ENCODE measurements at regions not wholly inside any gene's neighbourhood (a gene's known extent, or its start where the extent isn't known, plus 50 kb on each side); places are given as distances from the start of the nearest gene placed in this dataset.
"Not testable (repeated sequence)": the region's sequence is repeated elsewhere in the genome, so short reads cannot be mapped to it uniquely, and the experiment has no call there.

DNA sequence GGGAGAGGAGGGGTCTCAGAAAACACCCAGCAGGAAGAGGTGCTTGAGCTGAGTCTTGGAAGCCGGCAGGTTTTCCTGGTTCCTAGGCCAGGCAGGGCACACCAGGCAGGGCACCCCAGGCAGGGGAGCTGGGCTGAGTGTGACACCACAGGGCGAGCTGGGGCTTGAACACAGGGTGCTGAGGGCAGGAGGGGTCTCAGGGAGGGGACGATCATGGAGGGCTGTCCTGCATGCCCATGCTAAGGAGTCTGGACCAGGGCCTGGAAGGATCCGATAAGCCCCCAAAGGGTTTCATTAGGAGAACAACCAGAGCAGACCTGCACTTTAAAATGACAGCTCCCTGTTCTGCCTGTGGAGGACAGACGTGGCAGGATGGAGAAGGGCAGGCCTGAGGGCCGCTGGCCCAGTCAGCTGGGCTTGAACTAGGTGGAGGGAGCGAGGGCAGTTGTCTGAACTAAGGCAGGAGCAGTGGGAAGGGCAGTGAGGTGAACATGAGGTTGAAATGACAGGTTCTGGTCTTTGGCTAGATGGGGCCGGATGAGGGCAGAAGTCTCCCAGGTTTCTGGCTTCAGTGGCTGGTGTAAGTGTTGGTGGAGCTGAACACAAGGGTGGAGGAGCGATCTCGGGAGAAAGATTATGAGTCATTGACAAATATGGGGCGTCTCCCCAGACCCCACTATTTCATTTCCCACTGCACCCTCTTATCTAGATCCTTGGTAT, 171.0 kb upstream of the PZP start:
- DNase-seq (ENCODE audit: extremely low read depth, low read depth, low spot score): no peak

- peak; percentile 10 for DNase-seq (ENCODE audit: extremely low read depth, low read depth, low spot score)
These were observed 170.2 kb upstream of the PZP start for GRCh38 chr12:9378430-9378835.

- no peak for DNase-seq (ENCODE audit: extremely low read depth, low read depth, low spot score)
These were observed 164.0 kb upstream of the PZP start for GRCh38 chr12:9372202-9372601.

GRCh38 chr12:9367828-9368227, 159.6 kb upstream of the PZP start:
- DNase-seq (ENCODE audit: extremely low read depth, low read depth, low spot score): no peak

DNA sequence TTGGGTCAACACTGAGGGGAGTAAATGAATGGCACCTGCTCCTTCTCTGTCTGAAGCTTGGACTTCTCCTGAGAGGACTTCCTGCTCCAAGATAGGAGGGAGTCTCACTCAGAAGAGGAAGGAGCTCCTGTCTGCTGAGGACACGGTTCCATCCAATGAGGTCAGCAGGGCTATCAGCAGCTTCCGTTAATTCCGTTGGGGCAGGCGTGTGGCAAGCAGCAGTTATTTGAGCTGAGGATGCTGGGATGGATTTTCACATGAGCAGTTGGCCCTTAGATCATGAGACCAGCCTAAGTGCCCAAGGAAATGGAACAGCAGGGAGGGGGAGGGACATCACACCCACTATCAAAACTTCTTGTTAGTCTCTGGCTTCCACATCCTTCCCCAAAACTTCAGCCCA, 159.0 kb upstream of the PZP start:
- DNase-seq (ENCODE audit: extremely low read depth, low read depth, low spot score): no peak

DNA sequence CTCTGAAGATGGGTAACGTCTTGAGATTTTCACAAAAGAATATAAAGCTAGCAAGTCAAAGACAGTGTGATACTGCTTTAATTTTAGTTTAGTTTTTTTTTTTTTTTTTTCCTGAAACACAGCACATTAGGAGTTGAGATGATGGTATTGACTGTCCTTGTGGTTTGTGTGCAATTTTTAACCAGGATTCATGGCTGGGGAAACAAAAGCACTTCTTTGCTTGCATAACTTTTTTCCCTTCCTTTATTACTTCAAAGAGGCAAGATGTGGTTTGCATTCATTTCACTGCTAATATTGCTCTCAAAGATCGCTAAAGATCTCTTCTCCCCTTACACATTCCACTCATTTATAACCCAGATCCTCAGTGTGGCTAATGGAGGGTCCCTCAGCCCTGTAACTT, 157.1 kb upstream of the PZP start:
- no peak for DNase-seq (ENCODE audit: extremely low read depth, low read depth, low spot score)

GRCh38 chr12:9364224-9365176, 156.3 kb upstream of the PZP start:
- DNase-seq (ENCODE audit: extremely low read depth, low read depth, low spot score): no peak

DNA sequence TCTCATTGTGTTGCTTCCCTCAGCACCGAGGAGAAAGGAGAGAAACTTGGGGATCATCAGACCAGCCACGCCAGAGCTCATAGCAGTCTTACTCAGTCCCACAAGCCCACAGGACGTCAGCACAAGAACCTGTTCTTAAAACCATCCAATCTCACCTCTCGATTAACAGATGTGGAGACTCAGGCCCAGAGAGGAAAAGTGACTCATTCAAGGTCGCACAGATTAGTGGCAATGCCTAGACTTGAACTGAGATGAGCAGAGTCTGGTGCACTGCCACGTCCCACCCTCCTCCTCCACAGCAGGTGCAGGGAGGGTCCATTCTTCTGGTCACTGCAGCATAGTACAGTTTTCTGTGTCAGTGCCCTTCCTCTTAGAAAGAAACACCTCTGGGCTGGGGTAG, 154.9 kb upstream of the PZP start:
- no peak for DNase-seq (ENCODE audit: extremely low read depth, low read depth, low spot score)

- DNase-seq (ENCODE audit: extremely low read depth, low read depth, low spot score): no peak
These were observed 153.7 kb upstream of the PZP start for GRCh38 chr12:9361879-9362326.

DNA sequence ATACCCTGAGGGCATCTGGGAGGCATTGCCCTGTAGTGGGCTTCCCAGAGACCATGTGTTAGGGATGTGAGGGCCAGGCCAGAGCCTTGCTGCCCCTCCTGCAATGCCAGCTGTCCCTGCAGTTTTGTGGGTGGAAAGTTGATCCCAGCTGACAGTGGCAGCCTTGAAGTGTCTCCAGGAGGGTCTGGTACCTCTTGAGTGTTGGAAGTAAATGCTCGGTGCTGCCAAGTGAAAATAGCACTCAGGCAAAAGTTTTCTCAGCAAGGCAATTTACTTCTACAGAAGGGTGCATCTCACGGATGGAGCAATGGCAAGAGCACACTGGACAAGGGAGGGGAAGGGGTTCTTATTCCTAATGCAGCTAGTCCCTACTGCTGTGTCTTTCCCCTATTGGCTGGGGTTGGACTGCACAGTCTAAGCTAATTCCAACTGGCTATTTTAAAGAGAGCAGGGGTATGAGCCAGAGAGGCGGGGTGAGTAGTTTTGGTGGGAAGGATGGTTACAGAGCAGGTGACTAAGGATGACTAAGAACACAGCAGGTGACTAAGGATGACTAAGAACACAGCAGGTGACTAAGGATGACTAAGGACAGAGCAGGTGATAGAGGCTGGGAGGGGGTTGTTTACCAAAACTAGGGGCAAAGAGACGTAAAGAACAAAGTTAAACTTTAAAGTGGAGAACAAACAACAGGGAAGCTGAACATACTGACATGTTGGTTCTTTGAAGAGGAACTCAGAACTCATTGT, 146.0 kb upstream of the PZP start:
- not testable (repeated sequence) for DNase-seq (ENCODE audit: extremely low read depth, low read depth, low spot score)

DNA sequence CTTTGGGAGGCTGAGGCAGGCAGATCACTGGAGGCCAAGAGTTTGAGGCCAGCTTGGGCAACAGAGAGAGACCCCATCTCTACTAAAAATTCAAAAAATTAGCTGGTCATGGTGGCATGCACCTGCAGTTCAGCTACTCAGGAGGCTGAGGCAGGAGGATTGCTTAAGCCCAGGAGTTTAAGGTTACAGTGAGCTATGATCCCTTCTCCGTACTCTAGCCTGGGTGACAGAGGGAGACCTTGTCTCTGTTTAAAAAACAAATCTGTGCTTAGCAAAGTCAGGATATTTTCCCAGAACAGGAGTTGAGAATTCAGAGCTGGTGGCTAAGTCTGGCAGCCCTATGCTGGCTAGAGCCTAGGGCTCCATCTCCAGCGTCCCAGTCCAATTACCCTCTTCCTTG, 142.9 kb upstream of the PZP start:
- DNase-seq (ENCODE audit: extremely low read depth, low read depth, low spot score): no peak

DNA sequence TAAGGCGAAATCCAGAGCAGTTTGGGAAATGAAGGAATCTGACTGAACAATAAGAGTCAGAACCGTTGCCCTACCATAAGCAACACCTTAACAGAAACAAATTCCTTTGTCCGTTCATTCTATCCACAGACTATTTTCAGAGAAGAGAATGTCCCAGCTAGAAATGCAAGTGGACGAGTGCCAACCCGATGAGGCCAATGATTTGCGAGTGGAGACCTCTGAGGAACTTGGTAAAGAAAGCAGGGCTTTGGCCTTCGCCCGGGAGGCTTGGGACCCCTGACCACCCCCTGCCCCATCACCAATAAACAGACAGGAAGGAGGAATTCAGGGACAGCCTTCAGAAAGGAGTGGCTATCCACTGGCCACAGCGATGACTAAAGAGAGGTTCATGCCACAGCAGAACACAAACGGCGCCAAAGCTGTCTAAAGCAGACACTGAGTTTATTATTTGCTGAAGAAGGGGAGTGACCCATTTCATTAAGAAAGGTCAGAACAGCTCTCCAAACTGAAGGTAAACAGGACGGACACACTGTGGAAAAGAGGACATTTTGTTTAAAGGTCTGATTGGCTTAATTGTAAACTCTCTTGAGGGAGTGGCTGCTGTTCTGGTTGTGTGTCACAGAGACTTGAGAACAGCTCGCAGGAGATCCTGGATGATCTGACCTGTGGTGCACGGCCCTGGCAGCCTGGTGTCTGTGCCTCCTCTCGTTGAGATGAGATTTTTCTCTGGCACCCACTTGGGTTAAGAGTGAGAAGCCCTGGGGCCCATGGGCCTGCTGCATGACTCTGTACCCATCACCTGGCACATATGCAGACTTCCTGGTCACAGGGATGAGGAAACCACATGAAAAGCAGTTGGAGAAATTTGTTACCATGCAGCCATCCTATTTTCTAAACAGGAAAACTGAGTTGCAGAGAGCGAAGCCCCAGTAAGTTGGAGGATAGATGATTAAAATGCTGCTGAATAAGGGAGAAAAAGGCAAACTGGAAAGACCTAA, 142.0 kb upstream of the PZP start:
- no peak for DNase-seq (ENCODE audit: extremely low read depth, low read depth, low spot score)

DNA sequence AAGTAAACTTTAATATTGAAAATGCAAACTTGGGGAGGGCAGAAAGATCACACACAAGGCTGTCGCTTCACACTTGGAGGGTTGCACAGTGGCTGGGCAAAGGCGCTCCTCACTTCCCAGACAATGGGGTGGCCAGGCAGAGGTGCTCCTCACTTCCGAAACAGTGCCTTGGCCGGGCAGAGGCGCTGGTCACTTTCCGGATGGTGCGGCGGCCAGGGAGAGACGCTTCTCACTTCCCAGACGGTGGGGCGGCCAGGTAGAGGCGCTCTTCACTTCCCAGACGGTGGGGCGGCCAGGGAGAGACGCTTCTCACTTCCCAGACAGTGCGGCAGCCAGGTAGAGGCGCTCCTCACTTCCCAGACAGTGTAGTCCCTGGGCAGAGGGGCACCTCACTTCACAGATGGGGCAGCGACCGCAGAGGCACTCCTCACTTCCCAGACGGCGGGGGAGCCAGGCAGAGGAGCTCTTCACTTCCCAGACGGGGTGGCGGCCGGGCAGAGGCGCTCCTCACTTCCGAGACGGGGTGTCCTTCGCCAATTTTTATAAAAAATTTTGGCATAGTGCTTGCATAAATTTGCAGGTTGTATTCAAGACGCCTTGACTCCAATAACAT, 140.8 kb upstream of the PZP start:
- DNase-seq (ENCODE audit: extremely low read depth, low read depth, low spot score): no peak

GRCh38 chr12:9347328-9348127, 139.3 kb upstream of the PZP start:
- no peak for DNase-seq (ENCODE audit: extremely low read depth, low read depth, low spot score)

GRCh38 chr12:9346866-9347327, 138.7 kb upstream of the PZP start:
- no peak for DNase-seq (ENCODE audit: extremely low read depth, low read depth, low spot score)

- DNase-seq (ENCODE audit: extremely low read depth, low read depth, low spot score): no peak
These were observed 137.0 kb upstream of the PZP start for GRCh38 chr12:9345171-9345570.

DNA sequence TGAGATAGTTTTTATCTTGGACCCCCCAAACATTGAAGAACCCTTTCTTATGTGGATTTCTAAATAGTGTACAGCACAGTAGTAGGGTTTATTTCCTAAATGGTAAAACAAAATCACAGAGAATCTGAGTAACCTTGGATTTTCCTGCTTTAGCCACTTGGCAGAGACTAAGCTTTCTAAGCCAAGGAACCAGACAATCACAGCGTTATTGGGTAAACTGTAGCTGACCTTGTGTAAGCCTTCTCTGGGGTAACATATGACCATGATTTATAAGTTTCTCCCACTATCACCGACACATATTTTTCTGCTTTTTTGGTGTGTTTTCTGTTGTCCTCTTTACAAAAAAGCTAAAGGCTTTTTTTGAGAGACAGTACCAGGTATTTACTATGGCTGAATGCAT, 136.3 kb upstream of the PZP start:
- DNase-seq (ENCODE audit: extremely low read depth, low read depth, low spot score): no peak

- DNase-seq (ENCODE audit: extremely low read depth, low read depth, low spot score): no peak
These were observed 135.5 kb upstream of the PZP start for GRCh38 chr12:9343731-9344130.

Measured in glomerular endothelial cell (primary cell).